ENCODE measurements at regions not wholly inside any gene's neighbourhood (a gene's known extent, or its start where the extent isn't known, plus 50 kb on each side); places are given as distances from the start of the nearest gene placed in this dataset.

DNA sequence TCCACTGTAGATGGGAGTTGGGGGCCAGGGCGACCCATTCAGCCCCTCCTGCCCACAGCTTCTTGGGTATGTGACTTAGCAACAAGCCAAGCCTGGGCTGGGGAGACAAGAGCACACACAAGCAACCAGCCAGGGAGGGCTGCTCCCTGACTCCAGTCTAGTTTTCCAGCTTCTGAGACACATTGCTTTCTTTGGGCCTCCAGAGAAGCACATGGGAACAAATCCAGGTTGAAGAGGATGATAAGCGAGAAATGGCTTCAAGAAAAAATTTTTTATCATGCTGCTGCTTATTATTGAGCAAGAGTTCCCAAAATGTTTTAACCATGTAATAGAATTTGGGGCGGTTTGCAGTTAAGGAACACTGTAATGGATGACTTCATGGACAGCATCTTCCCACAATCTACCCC is 173.7 kb downstream of the SOX9 start:
- no peaks in the 10 kb centered on the region for H3K27me3 ChIP-seq (replicated peaks; ENCODE audit: control insufficient read depth, insufficient read depth, low read length)
- ChIA-PET CTCF (no interaction called here), POLR2A (no interaction called here)
- no peaks in the 10 kb centered on the region for H3K36me3 ChIP-seq (ENCODE audit: control insufficient read depth, insufficient read depth, low read length)
- Mint-ChIP-seq H3K36me3 (ENCODE audit: insufficient read depth, unreplicated experiment) (no peaks in the 10 kb centered on the region), H3K27me3 (ENCODE audit: insufficient read depth, unreplicated experiment) (no peaks in the 10 kb centered on the region), H3K9me3 (ENCODE audit: unreplicated experiment) (no peaks in the 10 kb centered on the region), H3K4me3 (ENCODE audit: unreplicated experiment) (no peak overlapping the region), H3K4me1 (ENCODE audit: low read depth, unreplicated experiment) (no peaks in the 10 kb centered on the region), H3K27ac (ENCODE audit: unreplicated experiment) (no peak overlapping the region)
- TF ChIP-seq, protein P1, sequence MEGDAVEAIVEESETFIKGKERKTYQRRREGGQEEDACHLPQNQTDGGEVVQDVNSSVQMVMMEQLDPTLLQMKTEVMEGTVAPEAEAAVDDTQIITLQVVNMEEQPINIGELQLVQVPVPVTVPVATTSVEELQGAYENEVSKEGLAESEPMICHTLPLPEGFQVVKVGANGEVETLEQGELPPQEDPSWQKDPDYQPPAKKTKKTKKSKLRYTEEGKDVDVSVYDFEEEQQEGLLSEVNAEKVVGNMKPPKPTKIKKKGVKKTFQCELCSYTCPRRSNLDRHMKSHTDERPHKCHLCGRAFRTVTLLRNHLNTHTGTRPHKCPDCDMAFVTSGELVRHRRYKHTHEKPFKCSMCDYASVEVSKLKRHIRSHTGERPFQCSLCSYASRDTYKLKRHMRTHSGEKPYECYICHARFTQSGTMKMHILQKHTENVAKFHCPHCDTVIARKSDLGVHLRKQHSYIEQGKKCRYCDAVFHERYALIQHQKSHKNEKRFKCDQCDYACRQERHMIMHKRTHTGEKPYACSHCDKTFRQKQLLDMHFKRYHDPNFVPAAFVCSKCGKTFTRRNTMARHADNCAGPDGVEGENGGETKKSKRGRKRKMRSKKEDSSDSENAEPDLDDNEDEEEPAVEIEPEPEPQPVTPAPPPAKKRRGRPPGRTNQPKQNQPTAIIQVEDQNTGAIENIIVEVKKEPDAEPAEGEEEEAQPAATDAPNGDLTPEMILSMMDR (IDR thresholded peaks at IDR 0.05; ENCODE audit: insufficient read depth in 1 of 2, low read depth in 1 of 2, low read length in 1 of 2, severe bottlenecking in 1 of 2, unreplicated experiment in 1 of 2) = no peak
- H3K4me3 ChIP-seq (ENCODE audit: low read depth, low read length) = no peak overlapping the region
- no peaks in the 10 kb centered on the region for H3K4me1 ChIP-seq
- intact Hi-C loops (cut with micrococcal nuclease; ENCODE audit: unreplicated experiment) = no loop called here
- no peak for DNase-seq
- no TSS peak for BruUV-seq (replicated peaks)
- no peaks in the 10 kb centered on the region for H3K9me3 ChIP-seq

GRCh38 chr17:72295916-72296315 is 175.1 kb downstream of the SOX9 start:
- intact Hi-C loops (cut with micrococcal nuclease; ENCODE audit: unreplicated experiment) = no loop called here

DNA sequence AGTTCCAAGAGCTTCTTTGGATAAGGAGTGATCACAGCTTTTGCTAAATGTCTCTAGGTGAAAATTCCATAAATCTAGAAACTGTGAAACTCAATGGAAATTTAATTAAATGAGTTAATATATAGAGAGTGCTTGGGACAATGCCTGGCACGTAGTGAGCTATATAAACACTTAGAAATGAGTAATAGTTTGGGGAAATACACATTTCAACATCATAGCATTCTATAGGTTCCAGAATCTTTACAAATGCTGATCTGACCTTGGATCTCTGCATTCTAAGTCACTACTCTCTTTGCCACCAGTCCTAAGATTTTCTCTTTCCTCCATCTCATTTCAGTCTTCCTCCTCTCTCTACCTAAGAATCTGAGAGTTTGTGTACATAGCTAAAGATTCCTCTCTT is 175.6 kb downstream of the SOX9 start:
- H3K9me3 ChIP-seq = no peaks in the 10 kb centered on the region
- BruUV-seq (replicated peaks) = no TSS peak
- ChIA-PET POLR2A (no interaction called here), CTCF (no interaction called here)
- TF ChIP-seq, protein P1 (IDR thresholded peaks at IDR 0.05; ENCODE audit: insufficient read depth in 1 of 2, low read depth in 1 of 2, low read length in 1 of 2, severe bottlenecking in 1 of 2, unreplicated experiment in 1 of 2) = no peak
- Mint-ChIP-seq H3K27ac (ENCODE audit: unreplicated experiment) (no peak overlapping the region), H3K36me3 (ENCODE audit: insufficient read depth, unreplicated experiment) (no peaks in the 10 kb centered on the region), H3K4me3 (ENCODE audit: unreplicated experiment) (no peak overlapping the region), H3K4me1 (ENCODE audit: low read depth, unreplicated experiment) (no peaks in the 10 kb centered on the region), H3K27me3 (ENCODE audit: insufficient read depth, unreplicated experiment) (no peaks in the 10 kb centered on the region), H3K9me3 (ENCODE audit: unreplicated experiment) (no peaks in the 10 kb centered on the region)
- H3K4me1 ChIP-seq = 0 out of 2 replicates have a peak, but pooled peaks cover 5% of the 10 kb centered on the region
- no peaks in the 10 kb centered on the region for H3K27me3 ChIP-seq (replicated peaks; ENCODE audit: control insufficient read depth, insufficient read depth, low read length)
- H3K36me3 ChIP-seq (ENCODE audit: control insufficient read depth, insufficient read depth, low read length) = no peaks in the 10 kb centered on the region
- no peak overlapping the region for H3K4me3 ChIP-seq (ENCODE audit: low read depth, low read length)
- intact Hi-C loops (cut with micrococcal nuclease; ENCODE audit: unreplicated experiment) = no loop called here
- DNase-seq = no peak

More at GRCh38 chr17:72295916-72296315, 175.1 kb downstream of the SOX9 start:
- POLR2A ChIA-PET = no interaction called here
- CTCF ChIA-PET = no interaction called here
- no TSS peak for BruUV-seq (replicated peaks)
- DNase-seq = no peak
- H3K36me3 ChIP-seq (ENCODE audit: control insufficient read depth, insufficient read depth, low read length) = no peaks in the 10 kb centered on the region
- H3K9me3 Mint-ChIP-seq (ENCODE audit: unreplicated experiment) = no peaks in the 10 kb centered on the region
- no peak overlapping the region for H3K4me3 Mint-ChIP-seq (ENCODE audit: unreplicated experiment)
- H3K9me3 ChIP-seq = no peaks in the 10 kb centered on the region
- TF ChIP-seq, protein P1 (IDR thresholded peaks at IDR 0.05; ENCODE audit: insufficient read depth in 1 of 2, low read depth in 1 of 2, low read length in 1 of 2, severe bottlenecking in 1 of 2, unreplicated experiment in 1 of 2) = no peak
- 0 out of 2 replicates have a peak, but pooled peaks cover 5% of the 10 kb centered on the region for H3K4me1 ChIP-seq
- no peaks in the 10 kb centered on the region for H3K36me3 Mint-ChIP-seq (ENCODE audit: insufficient read depth, unreplicated experiment)
- H3K27me3 ChIP-seq (replicated peaks; ENCODE audit: control insufficient read depth, insufficient read depth, low read length) = no peaks in the 10 kb centered on the region
- H3K4me3 ChIP-seq (ENCODE audit: low read depth, low read length) = no peak overlapping the region
- no peak overlapping the region for H3K27ac Mint-ChIP-seq (ENCODE audit: unreplicated experiment)
- no peaks in the 10 kb centered on the region for H3K27me3 Mint-ChIP-seq (ENCODE audit: insufficient read depth, unreplicated experiment)
- no peaks in the 10 kb centered on the region for H3K4me1 Mint-ChIP-seq (ENCODE audit: low read depth, unreplicated experiment)

Measured in Caco-2 (cell line).